IMR-90 (cell line): ENCODE measurements at regions not wholly inside any gene's neighbourhood (a gene's known extent, or its start where the extent isn't known, plus 50 kb on each side); places are given as distances from the start of the nearest gene placed in this dataset.

Experiments
- CEBPB ChIP-seq: IDR thresholded peaks from 2 replicates; pipeline ENCODE4 v1.6.1; 2012; ENCODE audit warnings: low read depth, low read length, improper control_type of control experiment
- MAFK ChIP-seq: IDR thresholded peaks from 2 replicates; pipeline ENCODE4 v1.6.1; 2012; ENCODE audit warnings: low read depth, low read length, improper control_type of control experiment
- POLR2A ChIP-seq: IDR thresholded peaks from 2 replicates; pipeline ENCODE4 v1.6.1; 2012; ENCODE audit warnings: mild to moderate bottlenecking, low read depth, low read length
- RAD21 ChIP-seq: IDR thresholded peaks from 2 replicates; pipeline ENCODE4 v1.6.1; 2012; ENCODE audit warnings: low read length, improper control_type of control experiment
- RCOR1 ChIP-seq: IDR thresholded peaks from 2 replicates; pipeline ENCODE4 v1.6.1; 2012; ENCODE audit warnings: mild to moderate bottlenecking, low read length, improper control_type of control experiment; ENCODE audit not compliant: insufficient replicate concordance
- TF ChIP-seq, protein P1 (sequence below): conservative IDR thresholded peaks from 2 replicates; pipeline ENCODE4 v1.5.1; 2012; ENCODE audit warnings: mild to moderate bottlenecking, low read depth, low read length, improper control_type of control experiment
- TF ChIP-seq, protein P2 (sequence below): fragments of 150-350 bp; IDR thresholded peaks from 2 replicates; pipeline ENCODE4 v1.6.1; 2017; ENCODE audit warnings: mild to moderate bottlenecking, antibody characterized with exemption, low read length, low read depth

DNA sequence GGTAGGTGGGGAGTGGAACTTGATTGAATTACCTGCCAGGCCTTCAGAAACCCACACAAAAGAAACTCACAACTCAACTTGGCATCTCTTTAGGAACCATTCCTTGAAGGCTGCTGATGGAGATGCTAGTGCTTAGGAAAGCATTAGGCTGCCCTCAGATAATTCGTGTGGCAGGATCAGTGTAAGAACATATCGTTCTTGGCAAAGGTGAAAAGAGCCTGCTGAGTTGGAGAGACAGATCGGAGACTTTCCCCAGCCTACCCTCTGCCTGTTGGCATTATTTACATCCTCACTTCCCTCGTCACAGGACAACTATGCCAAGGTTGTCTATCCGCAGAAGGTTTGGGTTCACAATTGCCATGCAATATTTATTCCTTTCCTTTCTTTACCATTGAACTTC is 120.0 kb upstream of the HS3ST3A1 start:
- TF ChIP-seq, protein P1, sequence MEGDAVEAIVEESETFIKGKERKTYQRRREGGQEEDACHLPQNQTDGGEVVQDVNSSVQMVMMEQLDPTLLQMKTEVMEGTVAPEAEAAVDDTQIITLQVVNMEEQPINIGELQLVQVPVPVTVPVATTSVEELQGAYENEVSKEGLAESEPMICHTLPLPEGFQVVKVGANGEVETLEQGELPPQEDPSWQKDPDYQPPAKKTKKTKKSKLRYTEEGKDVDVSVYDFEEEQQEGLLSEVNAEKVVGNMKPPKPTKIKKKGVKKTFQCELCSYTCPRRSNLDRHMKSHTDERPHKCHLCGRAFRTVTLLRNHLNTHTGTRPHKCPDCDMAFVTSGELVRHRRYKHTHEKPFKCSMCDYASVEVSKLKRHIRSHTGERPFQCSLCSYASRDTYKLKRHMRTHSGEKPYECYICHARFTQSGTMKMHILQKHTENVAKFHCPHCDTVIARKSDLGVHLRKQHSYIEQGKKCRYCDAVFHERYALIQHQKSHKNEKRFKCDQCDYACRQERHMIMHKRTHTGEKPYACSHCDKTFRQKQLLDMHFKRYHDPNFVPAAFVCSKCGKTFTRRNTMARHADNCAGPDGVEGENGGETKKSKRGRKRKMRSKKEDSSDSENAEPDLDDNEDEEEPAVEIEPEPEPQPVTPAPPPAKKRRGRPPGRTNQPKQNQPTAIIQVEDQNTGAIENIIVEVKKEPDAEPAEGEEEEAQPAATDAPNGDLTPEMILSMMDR = no peak
- no peak for TF ChIP-seq RAD21
- TF ChIP-seq POLR2A = no peak
- TF ChIP-seq RCOR1 = no peak
- TF ChIP-seq CEBPB = no peak
- TF ChIP-seq MAFK = no peak
- TF ChIP-seq, protein P2, sequence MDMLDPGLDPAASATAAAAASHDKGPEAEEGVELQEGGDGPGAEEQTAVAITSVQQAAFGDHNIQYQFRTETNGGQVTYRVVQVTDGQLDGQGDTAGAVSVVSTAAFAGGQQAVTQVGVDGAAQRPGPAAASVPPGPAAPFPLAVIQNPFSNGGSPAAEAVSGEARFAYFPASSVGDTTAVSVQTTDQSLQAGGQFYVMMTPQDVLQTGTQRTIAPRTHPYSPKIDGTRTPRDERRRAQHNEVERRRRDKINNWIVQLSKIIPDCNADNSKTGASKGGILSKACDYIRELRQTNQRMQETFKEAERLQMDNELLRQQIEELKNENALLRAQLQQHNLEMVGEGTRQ = no peak
